ENCODE measurements at regions not wholly inside any gene's neighbourhood (a gene's known extent, or its start where the extent isn't known, plus 50 kb on each side); places are given as distances from the start of the nearest gene placed in this dataset.
A peak's percentile ranks its signal among the peaks of the same experiment; 100 is the strongest.

DNA sequence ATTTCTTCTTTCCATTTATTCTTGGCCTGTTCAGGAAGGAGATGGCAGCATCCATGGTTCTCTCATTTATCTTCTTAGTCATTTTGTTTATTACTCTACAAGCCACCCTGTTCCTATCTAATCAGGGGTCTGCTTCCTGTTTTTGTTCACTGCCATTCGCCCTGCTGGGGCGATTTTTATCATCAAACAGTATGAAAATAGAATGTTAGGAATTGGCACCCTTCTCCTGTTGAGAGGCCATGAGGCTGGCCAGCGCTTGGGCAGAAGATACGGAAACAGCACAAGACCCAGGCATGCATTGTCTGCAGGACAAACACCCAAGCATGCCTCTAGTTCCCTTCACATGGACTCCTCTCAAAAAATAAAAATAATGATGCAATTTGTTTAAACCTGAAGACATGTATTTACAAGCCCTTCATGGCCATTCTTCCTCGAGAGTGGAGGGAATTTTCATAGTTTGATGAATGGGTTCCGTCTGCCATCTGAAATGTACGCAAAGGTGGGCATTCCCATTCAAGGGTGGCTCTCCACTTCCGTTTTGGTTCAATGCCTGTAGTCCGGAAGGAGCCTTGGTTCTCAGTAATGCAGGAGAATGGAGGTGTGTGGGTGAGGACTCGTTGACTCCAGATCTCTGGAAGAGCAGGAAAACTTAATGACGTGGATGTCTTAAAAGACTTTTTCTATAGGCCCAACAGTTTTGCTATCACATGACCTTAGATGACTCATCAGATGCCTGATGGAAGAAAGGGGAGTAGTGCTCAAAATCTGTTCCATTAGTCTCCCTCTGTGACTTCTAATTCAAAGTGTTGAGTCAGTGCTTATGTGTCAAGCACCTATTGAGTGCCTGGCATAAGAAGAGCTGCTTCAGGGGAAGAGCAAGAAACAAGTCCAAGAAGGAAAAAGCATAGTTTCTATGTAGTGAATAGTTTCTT, 252.4 kb upstream of the TBX3 start:
- peak; percentile 36 for DNase-seq (ENCODE audit: low read depth)
- H3K4me3 ChIP-seq (replicated peaks; ENCODE audit: low read depth, low read length) = no peak overlapping the region
- TF ChIP-seq CTCF (IDR thresholded peaks at IDR 0.05; ENCODE audit: low read length, missing control alignments) = no peak

DNA sequence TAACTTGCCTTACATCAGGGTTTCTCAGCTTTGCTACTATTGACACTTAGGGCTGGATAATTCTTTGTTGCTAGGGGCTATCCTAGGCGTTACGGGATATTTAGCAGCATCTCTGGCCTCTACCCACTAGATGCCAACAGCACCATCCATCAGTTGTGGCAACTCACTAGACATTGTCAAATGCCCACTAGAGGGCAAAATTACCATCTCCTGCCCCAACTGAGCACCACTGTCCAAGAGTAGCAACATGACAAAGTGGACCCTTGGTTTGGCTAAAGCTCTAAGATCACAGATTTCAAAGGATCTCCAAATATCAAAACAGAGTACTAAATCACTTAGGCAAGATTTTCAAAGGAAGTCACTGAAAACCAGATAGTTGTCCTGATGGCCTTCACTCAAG, 251.7 kb upstream of the TBX3 start:
- H3K4me3 ChIP-seq (replicated peaks; ENCODE audit: low read depth, low read length) = no peak overlapping the region
- DNase-seq (ENCODE audit: low read depth) = no peak
- peak; percentile 13 for TF ChIP-seq CTCF (IDR thresholded peaks at IDR 0.05; ENCODE audit: low read length, missing control alignments)

DNA sequence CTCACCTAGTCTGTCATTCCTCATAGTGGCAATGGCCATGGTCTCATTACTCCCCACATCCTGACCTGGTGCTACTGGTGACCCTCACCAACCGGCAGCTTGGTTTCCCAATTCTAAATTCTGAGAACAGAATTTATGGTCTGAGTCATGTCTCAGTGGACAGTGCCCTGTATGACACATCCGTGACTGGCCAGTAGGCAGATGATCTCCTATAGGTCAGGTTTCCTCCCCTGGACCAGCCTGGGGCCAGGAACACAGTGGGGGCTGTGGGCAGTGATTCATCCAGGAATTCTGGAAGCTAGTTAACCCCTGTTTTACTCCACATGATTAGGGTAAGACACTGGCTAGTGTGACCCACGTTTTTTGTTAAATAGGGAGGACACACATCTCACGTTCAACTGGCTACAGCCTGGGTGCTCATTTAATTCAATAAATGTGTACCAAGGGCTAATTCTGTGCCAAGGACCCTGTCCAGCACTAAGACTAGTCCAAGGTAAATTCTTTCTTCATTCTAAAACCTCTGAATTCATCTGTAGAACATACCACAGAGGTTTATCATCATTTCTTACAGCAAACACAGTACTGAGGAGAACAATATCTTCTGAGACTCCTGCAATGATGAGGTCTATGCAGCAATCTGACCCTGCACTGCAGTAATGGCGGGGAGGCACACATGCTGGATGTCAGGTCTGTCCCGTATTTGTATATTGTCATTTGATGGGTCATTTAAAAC, 249.6 kb upstream of the TBX3 start:
- TF ChIP-seq CTCF (IDR thresholded peaks at IDR 0.05; ENCODE audit: low read length, missing control alignments) = no peak
- no peak overlapping the region for H3K4me3 ChIP-seq (replicated peaks; ENCODE audit: low read depth, low read length)
- peak; percentile 82 for DNase-seq (ENCODE audit: low read depth)

- no peak for TF ChIP-seq CTCF (IDR thresholded peaks at IDR 0.05; ENCODE audit: low read length, missing control alignments)
- no peak overlapping the region for H3K4me3 ChIP-seq (replicated peaks; ENCODE audit: low read depth, low read length)
- DNase-seq (ENCODE audit: low read depth) = no peak
Observed at GRCh38 chr12:114932806-114933205, 248.8 kb upstream of the TBX3 start.

- DNase-seq (ENCODE audit: low read depth) = no peak
- no peak overlapping the region for H3K4me3 ChIP-seq (replicated peaks; ENCODE audit: low read depth, low read length)
- no peak for TF ChIP-seq CTCF (IDR thresholded peaks at IDR 0.05; ENCODE audit: low read length, missing control alignments)
Observed at GRCh38 chr12:114931025-114931424, 247.1 kb upstream of the TBX3 start.

GRCh38 chr12:114926341-114926740, 242.4 kb upstream of the TBX3 start:
- no peak overlapping the region for H3K4me3 ChIP-seq (replicated peaks; ENCODE audit: low read depth, low read length)
- no peak for TF ChIP-seq CTCF (IDR thresholded peaks at IDR 0.05; ENCODE audit: low read length, missing control alignments)
- no peak for DNase-seq (ENCODE audit: low read depth)
